ENCODE measurements at regions not wholly inside any gene's neighbourhood (a gene's known extent, or its start where the extent isn't known, plus 50 kb on each side); places are given as distances from the start of the nearest gene placed in this dataset.

- Histone ChIP-seq H3K27me3 (ENCODE audit: control insufficient read depth, insufficient read depth, low read length) (no peaks in the 10 kb centered on the region), H3K9me3 (ENCODE audit: control insufficient read depth, insufficient read depth, low read depth, low read length) (peaks cover 21% of the 10 kb centered on the region), H3K36me3 (ENCODE audit: control insufficient read depth, insufficient read depth, low read length) (no peaks in the 10 kb centered on the region), H3K4me1 (ENCODE audit: control insufficient read depth, insufficient read depth, low read length) (no peaks in the 10 kb centered on the region), H3K4me3 (ENCODE audit: low read depth, low read length) (no peak overlapping the region), H3K27ac (ENCODE audit: low read depth, low read length) (no peak overlapping the region), H3K9ac (ENCODE audit: low read length) (no peak overlapping the region)
Measured at GRCh38 chr6:88481519-88481918, 315.4 kb upstream of the CNR1 start.

GRCh38 chr6:88480816-88481215, 314.7 kb upstream of the CNR1 start:
- Histone ChIP-seq H3K4me3 (ENCODE audit: low read depth, low read length) (no peak overlapping the region), H3K9ac (ENCODE audit: low read length) (no peak overlapping the region), H3K36me3 (ENCODE audit: control insufficient read depth, insufficient read depth, low read length) (no peaks in the 10 kb centered on the region), H3K9me3 (ENCODE audit: control insufficient read depth, insufficient read depth, low read depth, low read length) (peaks cover 21% of the 10 kb centered on the region), H3K4me1 (ENCODE audit: control insufficient read depth, insufficient read depth, low read length) (no peaks in the 10 kb centered on the region), H3K27ac (ENCODE audit: low read depth, low read length) (no peak overlapping the region), H3K27me3 (ENCODE audit: control insufficient read depth, insufficient read depth, low read length) (no peaks in the 10 kb centered on the region)

- H3K4me1 ChIP-seq (ENCODE audit: control insufficient read depth, insufficient read depth, low read length): no peaks in the 10 kb centered on the region
- H3K36me3 ChIP-seq (ENCODE audit: control insufficient read depth, insufficient read depth, low read length): no peaks in the 10 kb centered on the region
- no peaks in the 10 kb centered on the region for H3K27me3 ChIP-seq (ENCODE audit: control insufficient read depth, insufficient read depth, low read length)
- H3K9me3 ChIP-seq (ENCODE audit: control insufficient read depth, insufficient read depth, low read depth, low read length): peaks cover 11% of the 10 kb centered on the region; the same call in 1 of the 2 replicates
- no peak overlapping the region for H3K9ac ChIP-seq (ENCODE audit: low read length)
- no peak overlapping the region for H3K4me3 ChIP-seq (ENCODE audit: low read depth, low read length)
- no peak overlapping the region for H3K27ac ChIP-seq (ENCODE audit: low read depth, low read length)
Measured at GRCh38 chr6:88477413-88477812, 311.3 kb upstream of the CNR1 start.

DNA sequence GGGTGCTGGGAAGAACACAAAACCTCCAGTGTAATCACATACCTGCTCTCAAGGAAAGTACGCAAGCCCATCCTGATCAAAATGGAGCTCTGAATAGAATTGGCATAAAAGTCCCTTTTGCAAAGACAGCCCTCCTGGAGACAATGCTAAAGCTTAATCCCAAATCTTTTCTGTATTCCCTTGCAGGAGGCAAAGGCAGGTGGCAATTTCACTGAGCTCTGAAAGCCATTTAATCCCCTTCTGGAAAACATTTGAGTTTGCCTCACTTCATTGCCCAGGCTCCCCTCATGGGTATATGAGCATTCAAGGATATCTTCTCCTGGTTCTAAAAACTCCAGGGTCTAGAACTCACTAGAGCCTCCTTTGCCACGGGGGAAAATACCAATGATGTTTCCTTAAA, 310.2 kb upstream of the CNR1 start:
- H3K27me3 ChIP-seq (ENCODE audit: control insufficient read depth, insufficient read depth, low read length): no peaks in the 10 kb centered on the region
- no peak overlapping the region for H3K27ac ChIP-seq (ENCODE audit: low read depth, low read length)
- H3K9ac ChIP-seq (ENCODE audit: low read length): no peak overlapping the region
- no peak overlapping the region for H3K4me3 ChIP-seq (ENCODE audit: low read depth, low read length)
- no peaks in the 10 kb centered on the region for H3K36me3 ChIP-seq (ENCODE audit: control insufficient read depth, insufficient read depth, low read length)
- H3K9me3 ChIP-seq (ENCODE audit: control insufficient read depth, insufficient read depth, low read depth, low read length): peaks cover 11% of the 10 kb centered on the region; the same call in 1 of the 2 replicates
- H3K4me1 ChIP-seq (ENCODE audit: control insufficient read depth, insufficient read depth, low read length): no peaks in the 10 kb centered on the region

- peaks cover 11% of the 10 kb centered on the region; the same call in 1 of the 2 replicates for H3K9me3 ChIP-seq (ENCODE audit: control insufficient read depth, insufficient read depth, low read depth, low read length)
- no peak overlapping the region for H3K9ac ChIP-seq (ENCODE audit: low read length)
- H3K4me1 ChIP-seq (ENCODE audit: control insufficient read depth, insufficient read depth, low read length): no peaks in the 10 kb centered on the region
- H3K4me3 ChIP-seq (ENCODE audit: low read depth, low read length): no peak overlapping the region
- H3K36me3 ChIP-seq (ENCODE audit: control insufficient read depth, insufficient read depth, low read length): no peaks in the 10 kb centered on the region
- no peak overlapping the region for H3K27ac ChIP-seq (ENCODE audit: low read depth, low read length)
- H3K27me3 ChIP-seq (ENCODE audit: control insufficient read depth, insufficient read depth, low read length): no peaks in the 10 kb centered on the region
Measured at GRCh38 chr6:88474720-88475119, 308.6 kb upstream of the CNR1 start.

- H3K9me3 ChIP-seq (ENCODE audit: control insufficient read depth, insufficient read depth, low read depth, low read length): peaks cover 11% of the 10 kb centered on the region; the same call in 1 of the 2 replicates
- H3K4me1 ChIP-seq (ENCODE audit: control insufficient read depth, insufficient read depth, low read length): no peaks in the 10 kb centered on the region
- H3K27me3 ChIP-seq (ENCODE audit: control insufficient read depth, insufficient read depth, low read length): no peaks in the 10 kb centered on the region
- no peak overlapping the region for H3K4me3 ChIP-seq (ENCODE audit: low read depth, low read length)
- H3K27ac ChIP-seq (ENCODE audit: low read depth, low read length): no peak overlapping the region
- H3K36me3 ChIP-seq (ENCODE audit: control insufficient read depth, insufficient read depth, low read length): no peaks in the 10 kb centered on the region
- no peak overlapping the region for H3K9ac ChIP-seq (ENCODE audit: low read length)
Measured at GRCh38 chr6:88473589-88473988, 307.4 kb upstream of the CNR1 start.

DNA sequence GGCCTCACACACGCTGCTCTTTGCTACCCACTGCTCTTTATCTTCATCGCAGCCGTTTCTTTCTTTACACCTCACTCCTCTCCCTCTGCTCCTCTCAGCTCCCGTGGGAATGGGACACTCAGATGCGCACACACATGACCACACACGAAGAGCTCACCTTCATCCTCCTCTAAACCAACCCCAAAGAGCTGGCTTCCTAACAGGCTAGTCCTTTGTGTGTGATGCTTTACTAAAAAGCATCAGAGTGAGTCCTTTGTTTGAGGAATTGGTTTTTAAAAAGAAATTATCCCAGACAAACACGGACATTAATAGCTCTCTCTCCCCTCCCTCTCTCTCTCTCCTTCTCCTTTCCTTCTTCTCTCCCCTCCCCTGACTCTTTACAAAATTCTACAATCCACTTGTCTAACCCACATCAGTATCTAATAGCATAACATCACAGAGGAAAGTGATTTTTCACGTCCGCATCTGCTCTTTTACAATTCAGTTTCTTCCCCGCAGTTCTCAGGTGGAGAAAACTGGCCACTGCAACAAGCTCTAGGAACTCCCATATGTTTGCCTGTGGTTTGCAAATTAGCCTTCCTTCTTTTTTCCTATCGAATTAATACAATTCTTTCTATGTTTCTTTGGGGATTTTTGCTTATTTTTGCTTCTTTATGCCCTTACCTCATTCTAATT, 306.8 kb upstream of the CNR1 start:
- Histone ChIP-seq H3K36me3 (ENCODE audit: control insufficient read depth, insufficient read depth, low read length) (no peaks in the 10 kb centered on the region), H3K27ac (ENCODE audit: low read depth, low read length) (no peak overlapping the region), H3K27me3 (ENCODE audit: control insufficient read depth, insufficient read depth, low read length) (no peaks in the 10 kb centered on the region), H3K4me1 (ENCODE audit: control insufficient read depth, insufficient read depth, low read length) (no peaks in the 10 kb centered on the region), H3K9me3 (ENCODE audit: control insufficient read depth, insufficient read depth, low read depth, low read length) (peaks cover 9% of the 10 kb centered on the region; the same call in 1 of the 2 replicates), H3K4me3 (ENCODE audit: low read depth, low read length) (no peak overlapping the region), H3K9ac (ENCODE audit: low read length) (no peak overlapping the region)

DNA sequence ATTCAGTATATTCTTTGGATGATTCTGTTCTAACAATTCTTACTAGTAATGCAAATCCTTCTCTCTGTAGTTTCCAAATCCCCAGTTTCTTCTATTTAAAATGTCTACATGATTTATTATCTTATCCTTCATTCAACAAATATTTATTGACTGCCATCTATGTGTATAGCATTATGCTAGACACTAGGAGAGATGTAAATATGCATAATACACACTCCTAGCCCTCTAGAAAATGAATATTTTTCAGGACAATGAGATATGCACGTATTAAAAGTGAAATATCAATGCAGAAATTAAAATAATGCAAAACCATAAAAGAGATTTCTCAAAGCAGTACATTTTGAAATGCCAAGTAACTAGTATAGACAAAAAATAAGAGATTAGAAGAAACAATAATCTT, 293.5 kb upstream of the CNR1 start:
- Histone ChIP-seq H3K4me1 (ENCODE audit: control insufficient read depth, insufficient read depth, low read length) (no peaks in the 10 kb centered on the region), H3K36me3 (ENCODE audit: control insufficient read depth, insufficient read depth, low read length) (no peaks in the 10 kb centered on the region), H3K27ac (ENCODE audit: low read depth, low read length) (no peak overlapping the region), H3K9ac (ENCODE audit: low read length) (no peak overlapping the region), H3K27me3 (ENCODE audit: control insufficient read depth, insufficient read depth, low read length) (no peaks in the 10 kb centered on the region), H3K4me3 (ENCODE audit: low read depth, low read length) (no peak overlapping the region), H3K9me3 (ENCODE audit: control insufficient read depth, insufficient read depth, low read depth, low read length) (0 out of 2 replicates have a peak, but pooled peaks cover 3% of the 10 kb centered on the region)

- Histone ChIP-seq H3K9me3 (ENCODE audit: control insufficient read depth, insufficient read depth, low read depth, low read length) (0 out of 2 replicates have a peak, but pooled peaks cover 3% of the 10 kb centered on the region), H3K36me3 (ENCODE audit: control insufficient read depth, insufficient read depth, low read length) (no peaks in the 10 kb centered on the region), H3K9ac (ENCODE audit: low read length) (no peak overlapping the region), H3K27ac (ENCODE audit: low read depth, low read length) (no peak overlapping the region), H3K4me1 (ENCODE audit: control insufficient read depth, insufficient read depth, low read length) (no peaks in the 10 kb centered on the region), H3K27me3 (ENCODE audit: control insufficient read depth, insufficient read depth, low read length) (no peaks in the 10 kb centered on the region), H3K4me3 (ENCODE audit: low read depth, low read length) (no peak overlapping the region)
Measured at GRCh38 chr6:88459189-88459588, 293.0 kb upstream of the CNR1 start.

GRCh38 chr6:88458662-88459061, 292.5 kb upstream of the CNR1 start:
- no peak overlapping the region for H3K9ac ChIP-seq (ENCODE audit: low read length)
- H3K9me3 ChIP-seq (ENCODE audit: control insufficient read depth, insufficient read depth, low read depth, low read length): 0 out of 2 replicates have a peak, but pooled peaks cover 3% of the 10 kb centered on the region
- H3K4me3 ChIP-seq (ENCODE audit: low read depth, low read length): no peak overlapping the region
- H3K4me1 ChIP-seq (ENCODE audit: control insufficient read depth, insufficient read depth, low read length): no peaks in the 10 kb centered on the region
- no peaks in the 10 kb centered on the region for H3K27me3 ChIP-seq (ENCODE audit: control insufficient read depth, insufficient read depth, low read length)
- H3K27ac ChIP-seq (ENCODE audit: low read depth, low read length): no peak overlapping the region
- no peaks in the 10 kb centered on the region for H3K36me3 ChIP-seq (ENCODE audit: control insufficient read depth, insufficient read depth, low read length)

DNA sequence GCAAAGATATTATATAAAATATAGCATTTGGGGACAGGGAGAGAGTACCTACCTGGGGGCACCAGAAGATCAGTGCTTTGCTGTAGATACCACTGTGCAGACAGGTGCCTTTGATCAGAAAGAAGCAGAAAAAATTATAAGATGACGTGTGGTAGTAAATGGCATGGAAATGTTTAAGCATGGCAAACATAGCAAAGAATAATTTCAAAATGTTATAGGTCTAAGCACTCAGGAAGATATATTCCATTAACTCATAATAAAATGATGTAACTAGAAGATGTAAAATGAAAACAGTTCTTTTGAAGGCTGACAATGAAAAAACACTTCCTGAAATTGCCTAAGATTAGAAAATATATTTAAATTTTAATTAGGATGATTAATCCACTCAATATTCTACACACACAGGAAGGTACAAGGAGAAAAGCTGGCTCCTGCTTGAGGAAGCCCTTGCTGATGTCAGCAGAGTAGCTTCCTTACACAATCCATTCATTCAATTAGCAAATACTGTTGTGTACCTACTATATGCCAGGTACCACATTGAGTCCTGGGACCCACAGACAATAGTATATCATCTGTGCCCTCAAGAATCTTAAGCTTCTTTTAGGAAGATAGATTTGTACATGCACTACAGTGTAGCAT, 290.2 kb upstream of the CNR1 start:
- no peak overlapping the region for H3K27ac ChIP-seq (ENCODE audit: low read depth, low read length)
- H3K9ac ChIP-seq (ENCODE audit: low read length): no peak overlapping the region

More for the DNA sequence above, 290.2 kb upstream of the CNR1 start:
- Histone ChIP-seq H3K4me3 (ENCODE audit: low read depth, low read length) (no peak overlapping the region), H3K27me3 (ENCODE audit: control insufficient read depth, insufficient read depth, low read length) (no peaks in the 10 kb centered on the region), H3K4me1 (ENCODE audit: control insufficient read depth, insufficient read depth, low read length) (no peaks in the 10 kb centered on the region), H3K36me3 (ENCODE audit: control insufficient read depth, insufficient read depth, low read length) (no peaks in the 10 kb centered on the region), H3K9me3 (ENCODE audit: control insufficient read depth, insufficient read depth, low read depth, low read length) (no peaks in the 10 kb centered on the region)
